RWPE1 (cell line): ENCODE measurements at regions not wholly inside any gene's neighbourhood (a gene's known extent, or its start where the extent isn't known, plus 50 kb on each side); places are given as distances from the start of the nearest gene placed in this dataset.

Source experiments
- CTCF ChIA-PET: fragments of 350-600 bp; sonication (Branson Sonifier 250); formaldehyde crosslinking; extraction: SDS; loops from one replicate; lab custom pipeline; 2021; lab: Yijun Ruan, JAX
- POLR2A ChIA-PET: fragments of 400-600 bp; formaldehyde crosslinking; extraction: SDS; loops from one replicate; lab custom pipeline; 2020; ENCODE audit warnings: antibody characterized with exemption; ENCODE audit not compliant: low non-redundant PET; lab: Yijun Ruan, JAX
- DNase-seq: peaks from one replicate; pipeline ENCODE4 v3.0.0; 2012; ENCODE audit warnings: low spot score
- H3K27ac ChIP-seq: fragments of 450-650 bp; 2 replicates; pipeline ENCODE4 v1.5.1; 2017
- CTCF ChIP-seq: fragments of 450-650 bp; conservative IDR thresholded peaks from 2 replicates; pipeline ENCODE4 v1.5.1; 2017; ENCODE audit warnings: low read depth, mild to moderate bottlenecking

- TF ChIP-seq CTCF = no peak
- ChIA-PET CTCF (no interaction called here), POLR2A (no interaction called here)
- H3K27ac ChIP-seq = no peak overlapping the region
- DNase-seq = no peak
Measured at GRCh38 chr10:124306520-124306919, 112.2 kb downstream of the OAT start.

GRCh38 chr10:124305984-124306383 lies 112.7 kb downstream of the OAT start:
- ChIA-PET CTCF (no interaction called here), POLR2A (no interaction called here)
- H3K27ac ChIP-seq = no peak overlapping the region
- no peak for DNase-seq
- TF ChIP-seq CTCF = no peak

- no peak overlapping the region for H3K27ac ChIP-seq
- no peak for TF ChIP-seq CTCF
- CTCF ChIA-PET = no interaction called here
- DNase-seq = no peak
- POLR2A ChIA-PET = interaction anchor here (0.6 kb wide), 1 partner anchor 213 kb away, joined by 4 read pairs; no protein-coding TSS in a partner anchor
Measured at GRCh38 chr10:124305131-124305530, 113.6 kb downstream of the OAT start.

- no peak overlapping the region for H3K27ac ChIP-seq
- DNase-seq = no peak
- TF ChIP-seq CTCF = no peak
- CTCF ChIA-PET = no interaction called here
- POLR2A ChIA-PET = no interaction called here
Measured at GRCh38 chr10:124303662-124304418, 114.9 kb downstream of the OAT start.

- CTCF ChIA-PET = interaction anchor here (0.6 kb wide), 2 partner anchors 130 to 153 kb away, joined by 5 read pairs; no protein-coding TSS in a partner anchor
- TF ChIP-seq CTCF = no peak
- POLR2A ChIA-PET = no interaction called here
- no peak overlapping the region for H3K27ac ChIP-seq
- no peak for DNase-seq
Measured at GRCh38 chr10:124302951-124303505, 115.7 kb downstream of the OAT start.

- no peak for TF ChIP-seq CTCF
- ChIA-PET POLR2A (no interaction called here), CTCF (interaction anchor here (0.6 to 1.2 kb wide), 4 partner anchors 14 to 307 kb away, joined by 3 to 5 read pairs (median 4); no protein-coding TSS in a partner anchor)
- no peak overlapping the region for H3K27ac ChIP-seq
- no peak for DNase-seq
Measured at GRCh38 chr10:124301736-124302135, 117.0 kb downstream of the OAT start.
